ENCODE measurements at regions not wholly inside any gene's neighbourhood (a gene's known extent, or its start where the extent isn't known, plus 50 kb on each side); places are given as distances from the start of the nearest gene placed in this dataset.

GRCh38 chr3:22451501-22451900 lies 700.5 kb upstream of the ZNF385D start (continued):
- TF ChIP-seq ZNF404 (tag by site-specific recombination; IDR thresholded peaks at IDR 0.05) (no peak), ZNF211 (tag by site-specific recombination; IDR thresholded peaks at IDR 0.05; ENCODE audit: low read depth) (no peak), ZNF37A (tag by site-specific recombination; IDR thresholded peaks at IDR 0.05) (no peak), ZNF423 (tag by site-specific recombination; IDR thresholded peaks at IDR 0.05) (no peak), ZNF184 (tag by site-specific recombination; IDR thresholded peaks at IDR 0.05) (no peak), ZNF837 (tag by site-specific recombination; IDR thresholded peaks at IDR 0.05) (no peak), ZBTB11 (tag by site-specific recombination; conservative IDR thresholded peaks at IDR 0.05; ENCODE audit: low read depth) (no peak), ZNF776 (tag by site-specific recombination; IDR thresholded peaks at IDR 0.05; ENCODE audit: borderline replicate concordance) (no peak)

- H3K9me3 ChIP-seq (ENCODE audit: control insufficient read depth, insufficient read depth, low read depth, low read length), result no peaks in the 10 kb centered on the region
- H3K4me1 ChIP-seq (ENCODE audit: control insufficient read depth, insufficient read depth, low read length), result no peaks in the 10 kb centered on the region
- H3K36me3 ChIP-seq (ENCODE audit: control insufficient read depth in 2 of 2, insufficient read depth in 1 of 2, low read length in 2 of 2), result no peaks in the 10 kb centered on the region
- no peak overlapping the region for H3K4me3 ChIP-seq (ENCODE audit: low read depth, low read length)
- no peak for TF ChIP-seq OSR2 (tag by site-specific recombination; IDR thresholded peaks at IDR 0.05)
- no peak for TF ChIP-seq ZNF473 (tag by site-specific recombination; IDR thresholded peaks at IDR 0.05)
- TF ChIP-seq ZNF549 (tag by site-specific recombination; IDR thresholded peaks at IDR 0.05), result no peak
- no peak for TF ChIP-seq ZNF416 (tag by site-specific recombination; IDR thresholded peaks at IDR 0.05)
- TF ChIP-seq ZNF585B (tag by site-specific recombination; IDR thresholded peaks at IDR 0.05), result no peak
- TF ChIP-seq ZNF37A (tag by site-specific recombination; IDR thresholded peaks at IDR 0.05), result no peak
- TF ChIP-seq ZNF274 (IDR thresholded peaks at IDR 0.05; ENCODE audit: low read length), result no peak
- no peak for TF ChIP-seq ZNF274 (tag by site-specific recombination; IDR thresholded peaks at IDR 0.05; ENCODE audit: borderline replicate concordance)
- TF ChIP-seq PRDM6 (tag by site-specific recombination; IDR thresholded peaks at IDR 0.05), result no peak
- no peak for TF ChIP-seq YY2 (tag by site-specific recombination; IDR thresholded peaks at IDR 0.05)
- TF ChIP-seq ZBTB6 (tag by site-specific recombination; IDR thresholded peaks at IDR 0.05), result no peak
- TF ChIP-seq ZNF23 (tag by site-specific recombination; IDR thresholded peaks at IDR 0.05; ENCODE audit: borderline replicate concordance), result no peak
- no peak for TF ChIP-seq ZNF776 (tag by site-specific recombination; IDR thresholded peaks at IDR 0.05; ENCODE audit: borderline replicate concordance)
- ChIA-PET CTCF (no interaction called here), POLR2A (no interaction called here)
- no peak overlapping the region for H3K27ac ChIP-seq (ENCODE audit: extremely low read depth, low read depth, low read length)
Measured at GRCh38 chr3:22453906-22454535, 703.0 kb upstream of the ZNF385D start.

Measured in HEK293 (cell line).